DND-41 (cell line): ENCODE measurements at regions not wholly inside any gene's neighbourhood (a gene's known extent, or its start where the extent isn't known, plus 50 kb on each side); places are given as distances from the start of the nearest gene placed in this dataset.

Source experiments
- ATAC-seq: fragments of 200-7000 bp; cut with Tn5 transposase; 3 replicates; pipeline ENCODE4 v1.9.1; 2021; ENCODE audit warnings: low read depth; ENCODE audit not compliant: insufficient read depth
- DNase-seq: peaks from one replicate; pipeline ENCODE4 v3.0.0-alpha.2; 2020
- H2AFZ ChIP-seq: 2 replicates; pipeline ENCODE4 v1.6.0; 2012; ENCODE audit warnings: low read depth, low read length
- H3K27ac ChIP-seq: 2 replicates; pipeline ENCODE4 v1.5.1; 2012; ENCODE audit warnings: low read length, inconsistent platforms
- H3K27me3 ChIP-seq: fragments of 200-600 bp; sonication (generic); 2 replicates; pipeline ENCODE4 v1.6.0; 2012; ENCODE audit warnings: low read length, mild to moderate bottlenecking, inconsistent platforms; ENCODE audit not compliant: insufficient read depth, poor library complexity
- H3K36me3 ChIP-seq: 2 replicates; pipeline ENCODE4 v1.5.1; 2012; ENCODE audit warnings: low read length, inconsistent platforms; ENCODE audit not compliant: insufficient read depth
- H3K4me1 ChIP-seq: 2 replicates; pipeline ENCODE4 v1.5.1; 2012; ENCODE audit warnings: mild to moderate bottlenecking, low read length; ENCODE audit not compliant: insufficient read depth
- H3K4me2 ChIP-seq: 2 replicates; pipeline ENCODE4 v1.6.0; 2012; ENCODE audit warnings: mild to moderate bottlenecking, moderate library complexity, low read length, inconsistent platforms; ENCODE audit not compliant: insufficient read depth
- H3K4me3 ChIP-seq, 2 experiments: fragments of 200-600 bp in 1 of 2; shearing (Covaris generic) in 1 of 2; 2 replicates each; pipeline ENCODE4 v1.5.1; 2012 to 2016; ENCODE audit warnings: inconsistent platforms in 2 of 2, low read length in 2 of 2, mild to moderate bottlenecking in 2 of 2, low read depth in 1 of 2, moderate library complexity in 1 of 2
- H3K79me2 ChIP-seq: 2 replicates; pipeline ENCODE4 v1.6.0; 2012; ENCODE audit warnings: low read length, inconsistent platforms; ENCODE audit not compliant: insufficient read depth
- H3K9ac ChIP-seq: 2 replicates; pipeline ENCODE4 v1.6.0; 2012; ENCODE audit warnings: low read depth, mild to moderate bottlenecking, inconsistent platforms, low read length, moderate library complexity
- H3K9me3 ChIP-seq: 2 replicates; pipeline ENCODE4 v1.5.1; 2012; ENCODE audit warnings: low read length, moderate library complexity, mild to moderate bottlenecking, inconsistent platforms; ENCODE audit not compliant: insufficient read depth, severe bottlenecking
- H4K20me1 ChIP-seq: 2 replicates; pipeline ENCODE4 v1.6.0; 2012; ENCODE audit warnings: low read length; ENCODE audit not compliant: insufficient read depth
- EZH2 ChIP-seq: IDR thresholded peaks from 3 replicates; pipeline ENCODE4 v1.6.1; 2012; ENCODE audit warnings: borderline replicate concordance, low read depth, mild to moderate bottlenecking, moderate library complexity, low read length, inconsistent platforms; ENCODE audit not compliant: severe bottlenecking
- TF ChIP-seq, protein P1 (sequence below): IDR thresholded peaks from 2 replicates; pipeline ENCODE4 v1.5.1; 2012; ENCODE audit warnings: borderline replicate concordance, low read length, moderate library complexity, mild to moderate bottlenecking; ENCODE audit not compliant: poor library complexity, severe bottlenecking; ENCODE audit errors: extremely low read depth

DNA sequence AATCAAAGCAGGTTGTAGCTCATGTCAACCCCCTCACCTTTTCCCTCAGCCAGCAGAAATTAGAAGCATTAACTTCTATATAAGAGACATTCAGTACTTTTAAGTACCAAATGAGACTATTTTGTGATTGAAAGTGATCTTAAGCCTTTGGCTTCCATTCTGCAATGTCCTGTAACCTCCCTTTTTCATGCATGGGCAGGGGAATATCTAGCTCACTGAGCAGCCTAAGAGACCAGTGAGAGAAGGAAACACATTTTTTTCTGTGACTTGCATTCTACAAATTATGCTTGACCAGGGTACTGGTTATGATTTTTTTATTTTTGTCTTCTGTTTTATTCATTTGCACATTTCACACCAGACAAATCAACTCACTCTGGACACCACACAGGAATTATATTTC lies 369.6 kb downstream of the KCTD12 start:
- no peak for TF ChIP-seq EZH2
- TF ChIP-seq, protein P1, sequence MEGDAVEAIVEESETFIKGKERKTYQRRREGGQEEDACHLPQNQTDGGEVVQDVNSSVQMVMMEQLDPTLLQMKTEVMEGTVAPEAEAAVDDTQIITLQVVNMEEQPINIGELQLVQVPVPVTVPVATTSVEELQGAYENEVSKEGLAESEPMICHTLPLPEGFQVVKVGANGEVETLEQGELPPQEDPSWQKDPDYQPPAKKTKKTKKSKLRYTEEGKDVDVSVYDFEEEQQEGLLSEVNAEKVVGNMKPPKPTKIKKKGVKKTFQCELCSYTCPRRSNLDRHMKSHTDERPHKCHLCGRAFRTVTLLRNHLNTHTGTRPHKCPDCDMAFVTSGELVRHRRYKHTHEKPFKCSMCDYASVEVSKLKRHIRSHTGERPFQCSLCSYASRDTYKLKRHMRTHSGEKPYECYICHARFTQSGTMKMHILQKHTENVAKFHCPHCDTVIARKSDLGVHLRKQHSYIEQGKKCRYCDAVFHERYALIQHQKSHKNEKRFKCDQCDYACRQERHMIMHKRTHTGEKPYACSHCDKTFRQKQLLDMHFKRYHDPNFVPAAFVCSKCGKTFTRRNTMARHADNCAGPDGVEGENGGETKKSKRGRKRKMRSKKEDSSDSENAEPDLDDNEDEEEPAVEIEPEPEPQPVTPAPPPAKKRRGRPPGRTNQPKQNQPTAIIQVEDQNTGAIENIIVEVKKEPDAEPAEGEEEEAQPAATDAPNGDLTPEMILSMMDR, result no peak
- no peak for ATAC-seq
- H3K4me1 ChIP-seq, result no peaks in the 10 kb centered on the region

DNA sequence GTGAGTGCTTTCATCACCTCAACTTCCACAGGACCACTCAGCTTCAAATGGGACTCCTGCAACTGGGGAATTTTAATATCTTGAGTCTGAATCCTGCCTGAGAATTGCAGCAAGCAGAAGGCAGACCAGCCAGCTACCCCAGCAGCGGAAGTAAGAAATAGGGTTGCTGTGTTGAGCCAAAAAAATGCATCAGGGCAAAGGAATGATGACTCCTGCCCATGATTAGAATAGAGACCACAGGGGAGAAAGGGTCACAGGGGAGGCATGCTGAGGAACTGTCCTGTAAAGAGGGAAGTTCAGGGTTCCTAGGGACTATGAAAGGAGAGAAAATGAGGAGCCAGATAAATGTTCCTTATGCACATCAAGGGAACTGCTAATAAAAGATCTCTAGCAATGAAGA lies 370.2 kb downstream of the KCTD12 start:
- no peak overlapping the region for H3K4me2 ChIP-seq
- no peak overlapping the region for H2AFZ ChIP-seq
- H4K20me1 ChIP-seq, result no peaks in the 10 kb centered on the region
- no peaks in the 10 kb centered on the region for H3K9me3 ChIP-seq
- H3K36me3 ChIP-seq, result no peaks in the 10 kb centered on the region
- ATAC-seq, result no peak
- no peak overlapping the region for H3K4me3 ChIP-seq
- H3K79me2 ChIP-seq, result no peaks in the 10 kb centered on the region
- H3K9ac ChIP-seq, result no peak overlapping the region
- no peak overlapping the region for H3K27ac ChIP-seq
- H3K4me1 ChIP-seq, result no peaks in the 10 kb centered on the region
- DNase-seq, result no peak
- no peak for TF ChIP-seq EZH2
- TF ChIP-seq, protein P1, result no peak
- H3K27me3 ChIP-seq, result no peaks in the 10 kb centered on the region

More for the DNA sequence above, 369.6 kb downstream of the KCTD12 start:
- H3K9ac ChIP-seq, result no peak overlapping the region
- H4K20me1 ChIP-seq, result no peaks in the 10 kb centered on the region
- H3K4me2 ChIP-seq, result no peak overlapping the region
- no peak overlapping the region for H2AFZ ChIP-seq
- H3K27me3 ChIP-seq, result no peaks in the 10 kb centered on the region
- DNase-seq, result no peak
- no peaks in the 10 kb centered on the region for H3K79me2 ChIP-seq
- no peak overlapping the region for H3K27ac ChIP-seq
- H3K4me3 ChIP-seq, result no peak overlapping the region
- H3K36me3 ChIP-seq, result no peaks in the 10 kb centered on the region
- H3K9me3 ChIP-seq, result no peaks in the 10 kb centered on the region

DNA sequence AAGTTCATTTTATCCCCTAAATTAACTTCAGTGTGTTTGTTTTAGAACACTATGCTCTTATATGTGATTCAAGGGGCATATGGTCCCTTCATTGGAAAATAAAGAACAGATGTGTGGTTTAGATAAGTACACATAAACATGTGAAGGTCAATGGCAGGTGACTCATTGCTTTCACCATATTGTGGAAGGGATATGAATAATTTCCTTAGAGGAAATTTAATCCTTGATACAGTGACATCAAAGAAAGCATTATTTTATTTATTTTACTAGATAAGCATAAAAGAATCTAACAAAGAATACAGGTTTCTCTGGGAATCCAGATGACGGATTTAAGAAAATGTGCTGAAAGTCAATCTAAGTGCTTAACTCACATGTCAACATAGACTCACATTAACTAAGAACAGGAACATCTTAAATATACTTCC lies 373.5 kb downstream of the KCTD12 start:
- no peaks in the 10 kb centered on the region for H3K4me1 ChIP-seq
- H3K27ac ChIP-seq, result no peak overlapping the region
- no peak overlapping the region for H3K9ac ChIP-seq
- H4K20me1 ChIP-seq, result no peaks in the 10 kb centered on the region
- no peaks in the 10 kb centered on the region for H3K79me2 ChIP-seq
- no peak overlapping the region for H2AFZ ChIP-seq
- H3K9me3 ChIP-seq, result no peaks in the 10 kb centered on the region
- no peaks in the 10 kb centered on the region for H3K36me3 ChIP-seq
- TF ChIP-seq, protein P1, result no peak
- TF ChIP-seq EZH2, result no peak
- no peaks in the 10 kb centered on the region for H3K27me3 ChIP-seq
- H3K4me3 ChIP-seq, result no peak overlapping the region
- DNase-seq (no peak), ATAC-seq (no peak)
- H3K4me2 ChIP-seq, result no peak overlapping the region

DNA sequence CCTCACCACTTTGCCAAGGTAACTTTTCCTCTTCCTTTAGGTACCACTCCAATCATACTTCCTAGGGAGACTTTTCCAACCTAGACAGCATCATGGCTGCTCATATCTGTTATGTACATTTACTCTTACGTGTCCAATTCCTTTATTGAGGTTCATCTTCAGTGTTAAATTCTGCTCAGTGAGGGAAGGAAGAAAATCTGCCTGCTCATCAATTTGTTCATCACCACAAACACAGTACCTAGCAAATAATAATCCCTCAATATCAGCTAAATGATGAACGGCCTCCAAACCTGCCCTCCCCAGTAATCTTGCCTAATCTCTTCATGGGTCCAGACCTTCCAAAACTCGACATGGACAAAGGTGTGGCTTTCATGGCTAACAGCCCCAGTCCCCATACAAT lies 380.8 kb downstream of the KCTD12 start:
- H3K4me3 ChIP-seq, result no peak overlapping the region
- H3K27ac ChIP-seq, result no peak overlapping the region
- DNase-seq, result no peak
- no peaks in the 10 kb centered on the region for H3K36me3 ChIP-seq
- H3K27me3 ChIP-seq, result no peaks in the 10 kb centered on the region
- H3K4me1 ChIP-seq, result no peaks in the 10 kb centered on the region
- H3K4me2 ChIP-seq, result no peak overlapping the region
- no peaks in the 10 kb centered on the region for H3K79me2 ChIP-seq
- H4K20me1 ChIP-seq, result no peaks in the 10 kb centered on the region
- ATAC-seq, result no peak
- H2AFZ ChIP-seq, result no peak overlapping the region
- no peak for TF ChIP-seq EZH2
- TF ChIP-seq, protein P1, result no peak
- H3K9ac ChIP-seq, result no peak overlapping the region
- H3K9me3 ChIP-seq, result no peaks in the 10 kb centered on the region
